ENCODE measurements at regions not wholly inside any gene's neighbourhood (a gene's known extent, or its start where the extent isn't known, plus 50 kb on each side); places are given as distances from the start of the nearest gene placed in this dataset.
"Not testable (repeated sequence)": the region's sequence is repeated elsewhere in the genome, so short reads cannot be mapped to it uniquely, and the experiment has no call there.

DNA sequence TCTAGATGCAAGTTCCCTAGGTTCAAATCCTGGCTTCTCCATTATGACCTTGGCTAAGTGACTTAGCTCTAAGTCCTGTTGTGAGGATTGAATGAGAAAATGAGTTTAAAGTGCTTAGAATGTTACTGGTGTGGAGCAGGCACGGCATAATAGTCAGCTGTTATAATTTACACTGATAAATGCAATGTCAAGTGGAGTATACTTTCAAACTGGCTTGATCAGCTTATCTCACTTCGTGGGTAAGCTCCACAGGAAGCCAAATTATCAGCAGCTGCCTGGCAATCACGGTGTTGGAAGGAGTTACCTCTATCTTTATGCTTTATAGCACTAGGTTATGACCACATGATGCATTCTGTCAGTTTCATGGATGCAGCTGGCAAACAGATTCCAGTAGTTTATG, 272.8 kb downstream of the OLFM4 start:
- TF ChIP-seq POLR2A (IDR thresholded peaks at IDR 0.05) = no peak
- TF ChIP-seq, protein P1, sequence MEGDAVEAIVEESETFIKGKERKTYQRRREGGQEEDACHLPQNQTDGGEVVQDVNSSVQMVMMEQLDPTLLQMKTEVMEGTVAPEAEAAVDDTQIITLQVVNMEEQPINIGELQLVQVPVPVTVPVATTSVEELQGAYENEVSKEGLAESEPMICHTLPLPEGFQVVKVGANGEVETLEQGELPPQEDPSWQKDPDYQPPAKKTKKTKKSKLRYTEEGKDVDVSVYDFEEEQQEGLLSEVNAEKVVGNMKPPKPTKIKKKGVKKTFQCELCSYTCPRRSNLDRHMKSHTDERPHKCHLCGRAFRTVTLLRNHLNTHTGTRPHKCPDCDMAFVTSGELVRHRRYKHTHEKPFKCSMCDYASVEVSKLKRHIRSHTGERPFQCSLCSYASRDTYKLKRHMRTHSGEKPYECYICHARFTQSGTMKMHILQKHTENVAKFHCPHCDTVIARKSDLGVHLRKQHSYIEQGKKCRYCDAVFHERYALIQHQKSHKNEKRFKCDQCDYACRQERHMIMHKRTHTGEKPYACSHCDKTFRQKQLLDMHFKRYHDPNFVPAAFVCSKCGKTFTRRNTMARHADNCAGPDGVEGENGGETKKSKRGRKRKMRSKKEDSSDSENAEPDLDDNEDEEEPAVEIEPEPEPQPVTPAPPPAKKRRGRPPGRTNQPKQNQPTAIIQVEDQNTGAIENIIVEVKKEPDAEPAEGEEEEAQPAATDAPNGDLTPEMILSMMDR (IDR thresholded peaks at IDR 0.05) = no peak
- Histone ChIP-seq H3K4me3 (no peak overlapping the region), H3K36me3 (no peaks in the 10 kb centered on the region), H3K9me3 (no peaks in the 10 kb centered on the region), H3K27me3 (no peaks in the 10 kb centered on the region), H3K4me1 (no peaks in the 10 kb centered on the region), H3K27ac (no peak overlapping the region)
- no peak for DNase-seq

DNA sequence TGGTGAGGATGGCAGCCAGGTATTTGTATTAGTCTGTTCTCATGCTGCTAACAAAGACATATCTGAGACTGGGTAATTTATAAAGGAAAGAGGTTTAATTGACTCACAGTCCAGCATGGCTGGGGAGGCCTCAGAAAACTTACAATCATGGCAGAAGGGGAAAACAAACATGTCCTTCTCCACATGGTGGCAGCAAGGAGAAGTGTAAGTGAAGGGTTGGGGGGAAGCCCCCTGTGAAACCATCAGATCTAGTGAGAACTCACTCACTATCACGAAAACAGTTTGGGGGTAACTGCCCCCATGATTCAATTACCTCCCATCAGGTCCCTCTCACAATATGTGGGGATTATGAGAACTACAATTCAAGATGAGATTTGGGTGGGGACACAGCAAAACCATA, 276.8 kb downstream of the OLFM4 start:
- not testable (repeated sequence) for H3K4me1 ChIP-seq, H3K27me3 ChIP-seq, H3K9me3 ChIP-seq, H3K27ac ChIP-seq, H3K4me3 ChIP-seq, H3K36me3 ChIP-seq, DNase-seq

DNA sequence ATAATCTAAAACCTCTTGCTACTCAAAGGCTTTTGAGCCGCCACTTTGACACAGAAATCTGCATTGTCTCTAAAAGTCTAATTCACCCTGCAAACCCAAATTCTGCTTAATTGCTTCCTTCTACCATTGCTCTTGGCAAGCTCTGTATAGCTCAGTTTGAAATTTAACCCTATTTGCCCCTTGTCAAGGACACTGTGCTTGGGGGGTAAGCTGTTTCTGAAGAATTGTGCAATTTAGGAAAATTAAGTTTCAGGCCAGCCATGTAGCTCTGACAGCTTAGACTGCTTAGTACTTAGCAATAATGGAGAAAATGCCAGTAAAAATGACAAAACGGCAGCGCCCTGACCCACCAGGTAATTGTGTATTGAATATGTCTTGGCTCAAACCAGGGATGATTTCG, 282.2 kb downstream of the OLFM4 start:
- H3K27ac ChIP-seq = no peak overlapping the region

DNA sequence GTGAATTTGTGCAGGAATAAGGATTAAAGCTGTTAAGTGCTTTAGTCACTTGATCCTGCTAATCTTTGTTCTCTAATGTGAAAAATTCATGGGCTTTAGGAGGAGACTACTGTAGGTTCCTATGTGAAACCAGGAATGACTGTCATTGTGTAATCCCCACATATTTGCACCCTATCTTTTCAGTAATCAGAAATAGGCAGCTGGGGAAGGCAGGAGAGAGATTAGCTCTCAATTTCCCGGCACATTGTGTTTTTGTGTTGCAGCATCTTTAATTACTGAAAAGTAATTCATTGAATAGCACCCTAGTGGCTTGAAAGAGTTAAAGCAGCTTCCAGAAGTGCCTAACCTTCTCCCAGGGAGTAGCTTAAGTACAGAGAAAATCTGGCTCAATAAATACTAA, 282.9 kb downstream of the OLFM4 start:
- no peak for DNase-seq
- no peaks in the 10 kb centered on the region for H3K36me3 ChIP-seq
- H3K9me3 ChIP-seq = no peaks in the 10 kb centered on the region
- no peaks in the 10 kb centered on the region for H3K27me3 ChIP-seq
- H3K4me3 ChIP-seq = no peak overlapping the region
- H3K4me1 ChIP-seq = no peaks in the 10 kb centered on the region
- no peak overlapping the region for H3K27ac ChIP-seq
- no peak for TF ChIP-seq POLR2A (IDR thresholded peaks at IDR 0.05)
- TF ChIP-seq, protein P1 (IDR thresholded peaks at IDR 0.05) = no peak

More for the DNA sequence above, 282.2 kb downstream of the OLFM4 start:
- TF ChIP-seq, protein P1 (IDR thresholded peaks at IDR 0.05) = no peak
- no peak for TF ChIP-seq POLR2A (IDR thresholded peaks at IDR 0.05)
- H3K9me3 ChIP-seq = no peaks in the 10 kb centered on the region
- no peaks in the 10 kb centered on the region for H3K36me3 ChIP-seq
- no peak overlapping the region for H3K4me3 ChIP-seq
- no peaks in the 10 kb centered on the region for H3K4me1 ChIP-seq
- no peak for DNase-seq
- H3K27me3 ChIP-seq = no peaks in the 10 kb centered on the region

DNA sequence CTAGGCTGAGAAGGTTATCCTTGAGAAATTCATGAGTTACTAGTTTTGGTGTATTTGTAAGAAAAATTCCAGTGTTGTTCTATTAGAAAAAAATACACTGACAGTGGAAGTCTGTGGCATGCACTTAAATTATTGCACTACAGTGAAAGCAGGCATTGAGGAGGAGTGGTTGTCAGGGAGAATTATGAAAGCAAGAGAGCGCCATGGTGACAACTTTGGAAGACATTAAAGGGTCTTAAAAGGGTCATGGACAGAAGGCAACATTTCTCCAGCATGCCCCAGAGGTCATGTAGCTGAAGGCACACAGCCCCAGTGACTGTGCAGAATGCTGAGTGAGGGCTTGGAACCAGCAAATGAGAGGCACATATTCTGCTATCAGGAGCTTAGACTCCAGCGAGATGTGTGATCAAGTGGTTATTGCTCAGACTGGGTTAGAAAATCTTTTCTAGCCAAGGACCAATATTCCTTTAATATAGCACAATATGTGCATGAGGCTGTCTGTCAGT, 292.7 kb downstream of the OLFM4 start:
- H3K27me3 ChIP-seq = no peaks in the 10 kb centered on the region
- H3K27ac ChIP-seq = no peak overlapping the region
- TF ChIP-seq, protein P1 (IDR thresholded peaks at IDR 0.05) = no peak
- TF ChIP-seq POLR2A (IDR thresholded peaks at IDR 0.05) = no peak
- no peak for DNase-seq
- H3K4me3 ChIP-seq = no peak overlapping the region
- no peaks in the 10 kb centered on the region for H3K4me1 ChIP-seq
- H3K36me3 ChIP-seq = no peaks in the 10 kb centered on the region
- no peaks in the 10 kb centered on the region for H3K9me3 ChIP-seq

DNA sequence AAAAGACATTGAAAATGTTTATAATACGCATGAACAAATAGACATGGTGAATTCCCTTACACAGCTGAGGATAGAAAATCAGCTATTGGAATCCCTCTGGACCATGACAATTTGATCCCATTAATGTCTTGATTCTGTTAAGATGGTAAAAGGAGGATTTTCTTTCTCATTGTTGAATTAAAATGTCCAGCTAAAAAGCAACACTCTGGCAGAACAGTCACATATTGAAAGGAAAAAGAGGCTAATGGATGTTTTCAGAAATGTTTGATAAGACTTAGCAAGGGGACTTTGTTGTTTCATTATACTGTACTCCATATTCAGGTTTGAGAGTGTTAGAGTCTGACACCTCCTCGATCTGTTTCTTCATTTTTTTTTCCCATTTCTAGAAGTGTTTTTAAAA, 296.0 kb downstream of the OLFM4 start:
- H3K4me1 ChIP-seq = no peaks in the 10 kb centered on the region
- H3K4me3 ChIP-seq = no peak overlapping the region
- no peak overlapping the region for H3K27ac ChIP-seq
- no peaks in the 10 kb centered on the region for H3K36me3 ChIP-seq
- no peak for DNase-seq
- no peaks in the 10 kb centered on the region for H3K9me3 ChIP-seq
- no peaks in the 10 kb centered on the region for H3K27me3 ChIP-seq
- TF ChIP-seq, protein P1 (IDR thresholded peaks at IDR 0.05) = no peak
- TF ChIP-seq POLR2A (IDR thresholded peaks at IDR 0.05) = no peak
